Keratinocyte (primary cell): ENCODE measurements at regions not wholly inside any gene's neighbourhood (a gene's known extent, or its start where the extent isn't known, plus 50 kb on each side); places are given as distances from the start of the nearest gene placed in this dataset.

Experiments used
- DNase-seq: peaks from one replicate; pipeline ENCODE4 v3.0.0-alpha.2; 2011; ENCODE audit warnings: low read depth, missing footprints, low spot score
- FAIRE-seq: peaks from 2 replicates; lab custom pipeline; 2011; peaks lifted over from hg19 to GRCh38; lab: Jason Lieb, UNC
- H2AFZ ChIP-seq: 2 replicates; pipeline ENCODE4 v1.6.0; 2012; ENCODE audit warnings: low read length, control low read depth, inconsistent platforms; ENCODE audit not compliant: control insufficient read depth
- H3K27ac ChIP-seq: 2 replicates; pipeline ENCODE4 v1.5.1; 2011; ENCODE audit warnings: low read length; ENCODE audit not compliant: control insufficient read depth, insufficient read depth
- H3K27me3 ChIP-seq: 3 replicates; pipeline ENCODE4 v1.6.0; 2011; ENCODE audit warnings: low read length; ENCODE audit not compliant: control insufficient read depth, insufficient read depth; ENCODE audit errors: extremely low read depth
- H3K36me3 ChIP-seq, 2 experiments: 2 replicates in 1 of 2; 3 replicates in 1 of 2; pipeline ENCODE4 v1.5.1; 2011; ENCODE audit warnings: low read length in 2 of 2, mild to moderate bottlenecking in 1 of 2; ENCODE audit not compliant: control insufficient read depth in 2 of 2, insufficient read depth in 2 of 2; ENCODE audit errors: extremely low read depth in 1 of 2
- H3K4me1 ChIP-seq: 3 replicates; pipeline ENCODE4 v1.5.1; 2011; ENCODE audit warnings: low read length; ENCODE audit not compliant: control insufficient read depth, insufficient read depth; ENCODE audit errors: extremely low read depth
- H3K4me2 ChIP-seq: 3 replicates; pipeline ENCODE4 v1.6.0; 2011; ENCODE audit warnings: low read depth, low read length; ENCODE audit not compliant: control insufficient read depth, insufficient read depth; ENCODE audit errors: extremely low read depth
- H3K4me3 ChIP-seq, 3 experiments: fragments of 200-600 bp in 1 of 3; sonication (generic) in 1 of 3; 2 replicates in 2 of 3; 3 replicates in 1 of 3; pipeline ENCODE4 v1.5.1; 2011 to 2016; ENCODE audit warnings: low read length in 3 of 3, mild to moderate bottlenecking in 3 of 3, control low read depth in 2 of 3, inconsistent platforms in 1 of 3, low read depth in 1 of 3, mixed read lengths in 1 of 3, mixed run types in 1 of 3, moderate library complexity in 1 of 3; ENCODE audit not compliant: control insufficient read depth in 2 of 3, insufficient read depth in 2 of 3; ENCODE audit errors: extremely low read depth in 1 of 3
- H3K79me2 ChIP-seq: 2 replicates; pipeline ENCODE4 v1.6.0; 2012; ENCODE audit warnings: low read length; ENCODE audit not compliant: control insufficient read depth, insufficient read depth
- H3K9ac ChIP-seq: 3 replicates; pipeline ENCODE4 v1.6.0; 2011; ENCODE audit warnings: low read length; ENCODE audit not compliant: control insufficient read depth, insufficient read depth; ENCODE audit errors: extremely low read depth
- H3K9me1 ChIP-seq: 3 replicates; pipeline ENCODE4 v1.6.0; 2011; ENCODE audit warnings: low read length; ENCODE audit not compliant: control insufficient read depth, insufficient read depth; ENCODE audit errors: extremely low read depth
- H3K9me3 ChIP-seq: 2 replicates; pipeline ENCODE4 v1.5.1; 2012; ENCODE audit warnings: low read depth, low read length; ENCODE audit not compliant: control insufficient read depth
- H4K20me1 ChIP-seq: 3 replicates; pipeline ENCODE4 v1.6.0; 2011; ENCODE audit warnings: low read length; ENCODE audit not compliant: control insufficient read depth, insufficient read depth; ENCODE audit errors: extremely low read depth
- CTCF ChIP-seq, 3 experiments: IDR thresholded peaks in 1 of 3; conservative IDR thresholded peaks in 1 of 3; optimal IDR thresholded peaks in 1 of 3; 2 replicates in 2 of 3; 3 replicates in 1 of 3; pipeline versions ENCODE3 to v1.5.1; 2011; ENCODE audit warnings: low read length in 3 of 3, mild to moderate bottlenecking in 3 of 3, moderate library complexity in 2 of 3, control low read depth in 1 of 3, inconsistent platforms in 1 of 3; ENCODE audit not compliant: insufficient read depth in 2 of 3; ENCODE audit errors: extremely low read depth in 1 of 3
- EZH2 ChIP-seq: IDR thresholded peaks from one replicate; pipeline ENCODE4 v1.6.1; 2012; ENCODE audit warnings: inconsistent platforms, mild to moderate bottlenecking, low read length, moderate library complexity
- dilution Hi-C: fragments of 300-500 bp; cut with MboI; formaldehyde crosslinking; loops from one replicate; pipeline ENCODE4 v1.7.0; 2020; ENCODE audit warnings: low sequenced_read_pairs; ENCODE audit not compliant: extremely low pct_ligation_motif_present

GRCh38 chr6:125469915-125470314, 168.1 kb upstream of the HDDC2 start:
- no peaks in the 10 kb centered on the region for H3K9me3 ChIP-seq
- no peak overlapping the region for H2AFZ ChIP-seq
- H3K4me2 ChIP-seq, result no peak overlapping the region
- H3K36me3 ChIP-seq, result no peaks in the 10 kb centered on the region
- FAIRE-seq (no peak), DNase-seq (no peak)
- no peak overlapping the region for H3K4me3 ChIP-seq
- TF ChIP-seq EZH2 (no peak), CTCF (optimal IDR thresholded peaks at IDR 0.05 in 1 of 3, IDR thresholded peaks at IDR 0.05 in 1 of 3, conservative IDR thresholded peaks at IDR 0.05 in 1 of 3; ENCODE audit: extremely low read depth in 1 of 3, insufficient read depth in 2 of 3, low read length in 3 of 3) (no peak)
- dilution Hi-C loops, result no loop called here
- H3K79me2 ChIP-seq, result no peaks in the 10 kb centered on the region
- no peaks in the 10 kb centered on the region for H3K9me1 ChIP-seq
- no peaks in the 10 kb centered on the region for H3K4me1 ChIP-seq
- no peaks in the 10 kb centered on the region for H3K27me3 ChIP-seq
- H4K20me1 ChIP-seq, result no peaks in the 10 kb centered on the region
- no peak overlapping the region for H3K9ac ChIP-seq
- H3K27ac ChIP-seq, result no peak overlapping the region

DNA sequence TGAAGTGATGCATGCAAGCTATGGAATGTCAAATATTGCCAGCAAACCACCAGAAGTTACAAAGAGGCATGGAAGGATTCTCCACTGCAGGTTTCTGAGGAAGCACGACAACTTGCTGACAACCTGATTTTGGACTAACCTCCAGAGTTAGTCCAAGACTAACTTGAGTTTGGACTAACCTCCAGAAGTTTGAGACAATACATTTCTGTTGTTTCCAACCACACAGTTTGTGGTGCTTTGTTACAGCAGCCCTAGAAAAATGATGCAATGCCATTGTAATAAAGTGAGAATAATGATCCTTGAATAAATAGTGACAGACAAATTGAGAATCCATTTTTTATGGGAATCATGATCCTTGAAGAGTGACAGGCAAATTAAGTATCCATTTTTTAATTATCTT, 169.9 kb upstream of the HDDC2 start:
- DNase-seq (no peak), FAIRE-seq (no peak)
- H3K4me1 ChIP-seq, result no peaks in the 10 kb centered on the region
- H2AFZ ChIP-seq, result no peak overlapping the region
- H3K79me2 ChIP-seq, result no peaks in the 10 kb centered on the region
- no peaks in the 10 kb centered on the region for H3K9me1 ChIP-seq
- no peaks in the 10 kb centered on the region for H3K9me3 ChIP-seq
- H4K20me1 ChIP-seq, result no peaks in the 10 kb centered on the region
- dilution Hi-C loops, result no loop called here
- no peaks in the 10 kb centered on the region for H3K36me3 ChIP-seq
- no peaks in the 10 kb centered on the region for H3K27me3 ChIP-seq
- TF ChIP-seq CTCF (optimal IDR thresholded peaks at IDR 0.05 in 1 of 3, IDR thresholded peaks at IDR 0.05 in 1 of 3, conservative IDR thresholded peaks at IDR 0.05 in 1 of 3; ENCODE audit: extremely low read depth in 1 of 3, insufficient read depth in 2 of 3, low read length in 3 of 3) (no peak), EZH2 (no peak)
- no peak overlapping the region for H3K4me3 ChIP-seq
- H3K27ac ChIP-seq, result no peak overlapping the region
- H3K9ac ChIP-seq, result no peak overlapping the region
- H3K4me2 ChIP-seq, result no peak overlapping the region
